Loucy (cell line): ENCODE measurements at regions not wholly inside any gene's neighbourhood (a gene's known extent, or its start where the extent isn't known, plus 50 kb on each side); places are given as distances from the start of the nearest gene placed in this dataset.

ENCODE experiments used
- CTCF ChIP-seq: fragments of 200-600 bp; sonication (generic); conservative IDR thresholded peaks from 2 replicates; pipeline ENCODE4 v1.5.1; 2014; ENCODE audit warnings: mild to moderate bottlenecking, antibody characterized with exemption, low read length
- EZH2phosphoT487 ChIP-seq: fragments of 200-600 bp; IDR thresholded peaks from 2 replicates; pipeline ENCODE4 v1.6.1; 2018; ENCODE audit warnings: antibody characterized with exemption, mild to moderate bottlenecking, moderate library complexity, borderline replicate concordance

- TF ChIP-seq CTCF (no peak), EZH2phosphoT487 (no peak)
These were observed 119.0 kb upstream of the CYRIA start for GRCh38 chr2:16784652-16785051.
